ENCODE measurements at regions not wholly inside any gene's neighbourhood (a gene's known extent, or its start where the extent isn't known, plus 50 kb on each side); places are given as distances from the start of the nearest gene placed in this dataset.

DNA sequence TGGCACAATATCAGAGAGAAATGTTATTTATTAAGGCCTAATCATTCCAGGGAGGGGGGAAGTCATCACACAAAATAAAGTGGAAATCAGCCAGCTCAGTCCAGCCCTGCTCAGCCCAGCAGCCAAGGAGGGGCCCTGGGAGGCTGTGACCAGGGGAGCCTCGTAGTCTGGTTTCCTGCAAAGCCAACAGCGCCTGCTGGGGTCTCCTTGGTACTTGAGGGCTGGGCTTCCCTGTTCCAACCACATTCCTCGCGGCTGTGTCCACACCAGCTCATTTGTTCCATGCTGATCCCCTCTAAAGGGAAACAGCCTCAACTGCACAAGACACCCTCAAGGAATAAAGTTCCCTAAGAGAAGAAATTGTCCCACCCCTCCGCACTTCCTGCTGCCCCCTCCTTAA is 154.0 kb downstream of the TMEM132E start:
- no peak for DNase-seq

DNA sequence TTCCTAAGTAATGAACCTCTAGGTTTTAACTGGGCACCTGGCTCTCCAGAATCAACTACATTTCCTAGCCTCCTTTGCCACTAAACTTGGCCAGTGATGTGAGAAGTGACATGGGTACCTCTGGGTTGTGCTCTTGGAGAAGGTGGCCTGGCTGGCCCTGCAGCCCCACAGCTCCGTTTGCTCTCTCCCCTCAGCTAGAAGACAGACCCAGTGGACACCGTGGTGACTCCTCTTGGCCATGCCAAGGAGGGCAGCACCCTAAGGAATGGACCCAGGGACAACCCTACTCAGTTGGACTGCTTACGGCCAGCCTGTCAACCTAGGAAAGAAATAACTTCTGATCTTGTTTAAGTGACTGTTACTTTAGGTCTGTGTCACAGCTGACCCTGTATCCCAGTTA is 151.4 kb downstream of the TMEM132E start:
- DNase-seq = no peak

DNA sequence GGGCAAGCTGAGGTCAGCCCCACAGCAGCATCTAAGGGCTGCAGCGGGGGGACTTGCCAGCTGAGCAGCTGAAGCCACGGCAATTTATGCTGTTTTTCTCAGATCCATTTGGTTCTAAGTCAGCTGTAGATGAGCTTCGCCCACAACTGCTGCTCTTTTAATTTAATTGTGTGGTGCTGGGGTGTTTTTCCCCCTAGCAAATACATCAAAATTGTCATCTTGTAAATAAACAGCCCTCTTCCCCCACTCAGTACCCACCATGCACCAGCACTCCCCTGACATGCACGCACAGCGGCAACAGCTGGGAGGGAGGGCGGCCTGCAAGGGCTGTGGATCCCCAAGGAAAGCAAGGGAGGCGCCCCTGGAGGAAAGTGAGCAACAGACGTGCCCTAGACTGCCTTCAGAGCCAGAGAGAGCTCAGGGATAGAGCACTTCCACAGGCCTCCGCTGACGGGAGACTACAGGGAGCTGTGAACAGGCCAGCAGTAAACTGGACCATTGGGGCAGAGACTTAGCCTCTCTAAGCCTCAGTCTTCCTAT is 149.5 kb downstream of the TMEM132E start:
- DNase-seq = no peak

DNA sequence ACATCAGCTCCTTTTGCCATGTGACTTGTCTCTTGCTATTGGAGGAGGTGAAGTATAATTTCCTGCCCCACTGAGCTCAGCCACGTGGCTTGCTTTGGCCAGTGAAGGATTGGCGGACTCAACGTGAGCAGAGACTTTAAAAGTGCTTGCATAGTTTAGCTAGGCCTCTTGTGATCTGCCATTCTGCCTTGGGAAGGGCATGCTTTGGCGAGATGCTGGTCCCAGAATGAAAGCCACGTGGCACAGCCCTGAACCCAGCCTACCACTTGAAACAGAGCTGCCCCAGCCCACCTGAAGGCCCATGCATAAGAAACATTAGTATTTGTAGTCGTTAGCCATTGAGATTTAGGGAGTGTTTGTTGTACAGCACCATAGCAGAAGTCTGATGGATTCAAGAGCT is 148.2 kb downstream of the TMEM132E start:
- DNase-seq = no peak

DNA sequence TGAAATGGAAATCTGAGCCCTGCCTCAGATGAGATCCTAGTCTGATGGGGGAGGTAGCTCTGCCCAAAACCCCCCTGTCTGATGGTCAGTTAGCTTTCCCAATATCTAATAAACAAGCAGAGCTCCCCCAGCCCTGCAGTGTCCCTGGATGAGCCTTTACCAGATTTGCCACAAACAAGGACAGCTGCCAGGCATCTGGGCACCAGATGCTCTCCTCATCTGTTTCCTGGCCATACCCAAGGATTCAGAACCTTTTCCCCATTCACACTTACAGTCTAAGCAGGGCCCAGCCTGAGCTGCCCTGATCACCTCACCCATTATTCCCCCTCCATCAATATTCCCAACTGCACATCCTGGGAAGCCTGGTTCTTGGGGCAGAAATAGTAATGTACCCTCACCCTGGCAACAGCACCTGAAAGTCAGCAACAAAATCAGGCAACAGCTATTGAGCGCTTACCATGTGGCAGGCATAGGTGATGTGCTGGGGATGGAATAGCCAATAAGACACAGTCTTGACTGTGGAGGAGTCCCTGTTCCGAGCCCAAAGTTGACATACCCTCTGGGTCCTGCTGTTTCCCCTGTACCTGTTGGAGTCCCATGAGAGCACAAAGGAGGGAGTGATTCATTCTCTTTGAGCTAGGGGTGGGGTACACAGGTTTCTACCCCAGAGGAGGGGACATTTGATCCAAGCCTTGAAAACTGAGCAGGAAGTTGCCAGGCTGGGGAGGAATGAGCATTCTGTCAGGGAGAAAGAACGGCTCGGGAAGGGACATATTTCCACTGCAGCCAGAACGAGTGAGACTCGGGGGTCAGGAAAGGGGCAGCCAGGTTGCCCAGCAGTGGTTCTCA is 147.4 kb downstream of the TMEM132E start:
- no peak for DNase-seq

DNA sequence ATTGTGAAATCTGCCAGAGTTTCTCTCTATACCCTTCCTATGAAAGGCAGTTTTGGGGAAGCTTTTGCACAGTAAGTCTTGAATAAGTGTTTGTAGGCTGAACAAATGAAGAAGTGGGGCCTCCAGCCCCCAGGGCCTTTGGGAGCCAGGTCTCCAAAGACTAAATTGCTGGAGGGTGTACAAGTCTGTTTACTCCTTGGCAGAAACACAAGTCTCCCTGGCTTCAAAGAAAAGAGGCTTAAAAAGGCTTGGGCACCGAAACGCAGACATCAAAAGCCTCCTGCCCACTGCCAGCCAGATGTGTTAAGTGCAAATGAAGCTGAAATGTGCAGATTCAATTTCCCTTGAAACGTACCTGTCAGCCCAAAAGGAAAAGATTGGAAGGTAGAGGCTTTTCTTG is 146.3 kb downstream of the TMEM132E start:
- no peak for DNase-seq

DNA sequence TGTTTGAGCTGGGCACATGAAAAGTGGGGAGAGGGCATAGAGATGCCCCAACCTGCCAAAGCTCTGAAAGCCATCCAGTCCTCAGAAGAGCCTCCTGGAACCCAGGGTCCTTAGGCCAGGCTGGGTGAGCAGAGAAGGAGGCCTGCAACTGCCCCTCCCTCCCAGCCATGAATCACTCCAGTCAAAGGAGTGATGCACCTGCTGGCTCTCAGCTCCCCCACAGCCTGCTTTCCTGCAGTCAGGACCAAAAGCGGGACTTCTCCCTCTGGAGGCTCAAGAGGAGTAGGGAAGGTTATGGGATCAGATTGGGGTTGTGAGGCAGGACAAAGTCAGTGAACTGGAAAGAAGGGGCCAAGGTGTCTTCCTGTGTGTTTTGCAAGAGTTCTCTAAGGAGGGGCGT is 145.6 kb downstream of the TMEM132E start:
- DNase-seq = no peak

DNA sequence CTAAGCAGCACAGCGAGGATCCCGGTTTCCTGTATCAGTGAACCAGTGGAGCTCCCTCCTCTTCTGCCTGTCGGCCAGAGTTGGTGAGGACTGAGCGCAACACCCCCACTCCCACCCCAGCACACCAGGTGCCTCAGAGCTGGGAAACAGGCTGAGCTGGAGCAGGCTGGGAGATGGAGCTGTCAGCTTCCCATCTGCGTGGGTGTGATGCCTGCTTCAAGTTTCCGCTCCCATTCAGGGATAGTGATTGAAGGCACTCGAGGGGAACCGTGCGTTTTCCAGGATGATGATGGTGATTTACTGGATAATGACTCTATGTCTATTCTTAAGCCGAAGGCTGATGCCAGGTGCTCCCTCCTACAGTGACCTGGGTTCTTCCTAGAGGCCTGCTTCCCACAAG is 144.5 kb downstream of the TMEM132E start:
- no peak for DNase-seq

DNA sequence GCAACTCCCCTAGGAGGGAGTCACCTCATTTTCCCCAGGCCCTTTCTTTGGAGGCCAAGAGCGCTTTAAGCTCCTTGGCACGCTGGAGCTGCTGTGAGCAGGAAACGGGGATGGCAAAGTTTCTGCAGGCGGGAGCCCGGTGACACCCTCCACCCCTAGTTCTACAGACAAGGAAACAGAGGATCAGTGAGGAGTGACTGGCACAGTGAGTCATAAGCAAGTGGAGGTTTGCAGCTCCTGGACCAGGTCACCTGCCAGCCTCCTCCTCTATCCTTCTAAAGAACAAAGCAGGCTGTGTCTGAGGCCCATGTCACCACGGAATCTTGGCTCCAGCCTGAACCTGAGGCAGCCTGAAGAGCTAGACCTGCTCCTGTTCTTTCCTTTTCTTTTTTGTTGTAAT is 141.9 kb downstream of the TMEM132E start:
- no peak for DNase-seq

DNA sequence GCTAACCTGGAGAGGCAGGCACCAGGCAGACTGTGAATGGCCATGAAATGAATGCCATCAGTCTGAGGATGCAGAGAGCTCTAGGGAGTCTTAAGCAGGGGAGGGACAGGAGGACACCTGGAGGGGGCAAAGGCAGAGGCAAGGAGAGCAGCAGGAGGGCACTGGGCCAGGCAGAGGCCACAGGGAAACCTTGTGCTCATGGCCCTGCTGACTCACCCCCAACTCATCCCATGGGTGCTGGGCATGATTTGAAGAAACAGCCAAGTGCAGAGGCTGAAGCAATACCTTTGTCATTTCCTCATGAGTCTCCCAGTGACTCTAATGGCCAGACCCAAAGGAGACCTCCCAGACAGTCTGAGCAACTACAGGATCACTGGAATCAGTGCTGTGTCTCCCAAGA is 141.4 kb downstream of the TMEM132E start:
- no peak for DNase-seq

DNA sequence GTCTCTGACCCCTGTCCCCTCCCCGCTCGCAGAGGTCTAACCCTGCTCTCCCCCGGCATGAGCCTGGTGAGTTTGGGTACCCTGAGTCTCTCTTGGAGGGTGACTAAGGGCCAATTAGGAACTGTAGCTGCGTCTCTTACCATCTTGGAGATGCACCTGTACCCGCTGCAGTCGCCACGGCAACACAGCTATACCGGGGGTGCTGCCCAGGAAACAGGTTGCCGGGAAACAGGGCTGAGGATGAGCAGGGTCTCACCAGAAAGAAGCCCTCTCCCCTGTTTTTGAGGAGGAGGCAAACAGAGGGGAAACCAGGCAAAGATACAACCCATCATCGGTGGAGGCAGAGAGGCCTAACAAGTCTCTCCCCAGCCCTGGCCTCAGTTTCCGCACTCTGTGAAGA is 140.2 kb downstream of the TMEM132E start:
- DNase-seq = no peak

DNA sequence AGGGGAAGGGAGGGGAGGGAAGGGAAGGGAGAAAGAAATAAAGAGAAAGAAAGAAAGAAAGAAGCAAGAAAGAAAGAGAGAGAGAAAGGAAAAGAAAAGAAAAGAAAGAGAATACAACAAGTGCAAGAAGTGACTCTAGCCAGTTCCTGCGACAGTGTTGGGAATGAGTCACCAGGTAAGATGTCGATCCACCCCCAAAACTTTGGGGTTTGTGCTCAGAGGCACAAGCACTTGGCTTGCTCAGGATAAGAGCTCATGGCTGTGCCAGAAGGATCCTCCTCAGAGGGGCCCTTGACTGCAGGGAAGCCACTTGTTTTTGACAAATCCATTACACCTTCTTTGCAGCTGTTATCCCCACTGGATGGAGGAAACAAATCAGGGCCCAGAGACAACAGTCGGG is 137.7 kb downstream of the TMEM132E start:
- DNase-seq = no peak

DNA sequence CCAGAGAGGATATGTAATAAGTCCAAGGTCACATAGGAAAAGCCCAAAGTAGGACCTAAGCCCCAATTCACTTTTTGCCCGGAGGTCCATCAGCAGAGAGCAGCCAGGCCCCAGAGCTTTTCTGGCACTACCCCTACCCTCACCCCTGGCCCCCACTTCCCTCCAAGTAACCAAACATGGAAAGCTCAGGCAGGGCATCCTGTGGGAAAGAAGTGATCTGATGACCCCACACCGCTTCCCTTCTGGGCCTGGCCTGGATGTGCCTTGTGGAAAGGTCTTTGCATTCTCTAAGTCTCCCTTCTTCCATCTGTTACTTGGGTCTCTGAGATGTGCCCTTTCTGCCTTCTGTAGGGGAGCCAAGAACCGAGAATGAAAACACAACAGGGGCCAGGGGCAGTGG is 136.9 kb downstream of the TMEM132E start:
- DNase-seq = no peak

DNA sequence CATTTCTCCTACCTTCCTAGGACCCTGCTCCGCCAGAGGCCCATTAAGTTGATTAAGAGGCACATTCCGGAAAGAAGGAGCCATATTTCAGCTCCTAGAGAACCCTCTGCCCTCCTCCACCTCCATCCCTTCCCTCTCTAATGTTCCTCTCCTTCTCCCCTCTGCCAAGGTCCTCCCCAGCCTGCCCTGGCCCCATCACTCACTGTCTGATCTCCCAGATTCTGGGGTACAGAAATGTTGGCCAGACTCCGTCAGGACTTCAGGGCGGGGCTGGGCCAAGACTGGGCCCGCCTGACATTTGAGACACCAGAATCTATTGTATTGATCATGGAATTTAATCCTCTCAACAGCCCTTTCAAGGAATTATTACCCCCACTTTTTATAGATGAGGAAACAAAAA is 136.1 kb downstream of the TMEM132E start:
- no peak for DNase-seq

DNA sequence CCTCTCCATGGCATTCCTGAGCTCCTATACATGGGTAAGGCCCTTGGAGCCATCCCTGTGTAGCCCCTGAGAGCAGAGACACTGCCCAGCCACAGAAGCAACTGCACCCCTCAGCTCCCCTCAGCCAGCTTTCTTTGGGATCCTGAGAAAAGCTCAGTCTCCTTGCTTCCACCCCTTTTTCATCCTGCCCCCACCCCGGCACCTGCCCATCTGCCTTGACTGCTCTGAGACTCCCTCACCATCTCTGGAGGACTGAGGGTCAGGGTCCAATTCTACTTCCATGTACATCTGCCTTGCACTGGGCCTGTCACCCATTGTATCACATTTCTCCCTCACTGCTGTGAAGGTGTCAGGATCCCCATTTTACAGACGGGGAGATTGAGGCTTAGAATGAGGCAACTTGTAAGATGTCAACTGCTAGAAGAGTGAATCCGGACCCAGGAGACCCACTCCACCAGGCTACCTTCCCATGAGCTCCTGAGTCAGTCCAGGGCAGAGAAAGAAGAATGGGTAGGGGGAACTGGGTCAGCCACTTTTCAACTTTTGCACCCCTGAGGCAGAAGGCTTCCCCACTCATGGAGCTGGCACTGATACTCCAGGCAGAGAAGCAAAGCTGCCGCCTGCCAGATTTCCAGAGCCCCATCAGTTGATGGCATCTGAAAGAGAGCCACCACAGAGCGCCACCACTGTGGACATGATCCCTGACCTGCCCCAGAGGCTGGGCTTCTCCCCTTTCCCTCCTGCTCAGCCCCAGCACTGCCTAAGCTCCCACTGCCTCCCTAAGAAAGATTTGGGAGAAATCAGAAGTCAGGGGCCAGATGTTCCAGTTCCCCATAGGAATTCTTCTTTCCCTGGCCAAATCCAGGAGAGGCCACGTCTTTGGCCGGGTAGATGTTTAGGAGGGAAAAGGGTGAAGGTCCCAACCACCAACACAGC is 135.4 kb downstream of the TMEM132E start:
- DNase-seq = no peak

DNA sequence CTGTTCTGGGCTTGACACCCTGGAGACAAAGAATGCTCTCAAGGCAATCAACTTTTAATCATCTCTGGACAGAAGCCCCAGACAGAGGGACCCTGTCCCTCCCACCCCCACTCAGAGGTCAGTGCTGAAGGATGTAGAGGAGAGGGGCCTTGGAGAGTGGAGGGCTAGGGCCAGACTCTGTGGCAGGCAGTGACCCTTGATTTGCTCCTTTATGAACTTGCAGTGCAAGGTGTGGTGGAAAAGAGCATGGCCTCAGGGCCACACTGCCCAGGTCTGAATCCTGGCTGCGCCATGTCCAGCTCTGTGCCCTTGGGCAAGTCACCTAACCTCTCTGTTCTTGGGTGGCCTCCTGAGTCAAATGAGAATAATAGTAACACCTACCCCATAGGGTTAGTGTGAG is 134.3 kb downstream of the TMEM132E start:
- no peak for DNase-seq

DNA sequence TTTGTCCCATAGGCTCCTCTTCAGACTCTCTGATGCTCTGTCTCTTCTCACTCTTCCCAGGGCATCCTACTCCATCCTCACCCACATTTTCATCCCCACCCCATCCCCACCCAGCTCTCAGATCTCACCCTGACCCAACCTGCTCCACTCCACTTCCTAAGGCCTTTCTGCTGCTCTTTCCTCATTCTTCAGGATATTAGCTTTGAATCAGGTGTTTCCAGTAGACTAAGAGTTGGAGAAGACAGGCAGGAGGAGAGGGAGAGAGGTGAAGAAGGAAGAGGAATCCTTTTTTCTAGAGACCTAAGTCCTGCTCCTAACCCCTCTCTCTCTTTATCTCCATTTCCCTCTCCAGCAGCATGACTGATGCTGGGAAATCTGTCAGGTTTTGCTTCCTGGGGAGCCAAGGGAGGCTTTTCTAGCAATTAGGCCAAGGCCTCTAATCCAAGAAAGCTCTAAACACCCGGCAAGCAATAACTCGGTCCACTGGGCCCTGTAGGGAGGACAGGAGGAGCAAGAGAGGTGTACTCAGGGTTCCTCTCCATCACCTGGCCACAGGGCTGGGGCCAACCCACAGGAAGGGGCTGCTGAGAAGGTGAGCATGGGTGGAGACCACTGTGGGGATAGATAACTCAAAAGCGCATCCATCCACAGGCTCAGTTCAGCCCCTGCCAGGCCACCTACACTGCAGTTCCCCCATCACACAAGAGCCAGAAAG is 133.3 kb downstream of the TMEM132E start:
- no peak for DNase-seq

DNA sequence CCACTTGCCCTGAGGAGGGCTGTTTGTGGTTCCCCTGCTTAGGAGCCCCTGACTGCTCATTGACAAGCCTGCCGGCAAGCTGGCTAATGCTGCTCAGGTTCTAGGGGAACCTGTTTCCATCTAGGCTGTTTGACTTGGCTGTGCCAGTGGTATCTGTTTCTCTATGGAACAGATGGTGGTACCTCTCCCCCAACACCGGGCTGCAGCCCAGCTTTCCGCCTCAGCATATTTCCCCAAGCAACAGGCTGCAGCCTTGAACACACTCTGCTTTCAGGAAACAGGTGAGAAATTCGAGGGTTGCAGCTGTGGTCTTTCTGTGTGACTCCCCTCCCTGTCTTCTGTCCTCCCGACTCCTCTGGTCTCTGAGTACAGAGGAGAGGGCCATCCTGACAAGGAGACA is 132.3 kb downstream of the TMEM132E start:
- DNase-seq = no peak

DNA sequence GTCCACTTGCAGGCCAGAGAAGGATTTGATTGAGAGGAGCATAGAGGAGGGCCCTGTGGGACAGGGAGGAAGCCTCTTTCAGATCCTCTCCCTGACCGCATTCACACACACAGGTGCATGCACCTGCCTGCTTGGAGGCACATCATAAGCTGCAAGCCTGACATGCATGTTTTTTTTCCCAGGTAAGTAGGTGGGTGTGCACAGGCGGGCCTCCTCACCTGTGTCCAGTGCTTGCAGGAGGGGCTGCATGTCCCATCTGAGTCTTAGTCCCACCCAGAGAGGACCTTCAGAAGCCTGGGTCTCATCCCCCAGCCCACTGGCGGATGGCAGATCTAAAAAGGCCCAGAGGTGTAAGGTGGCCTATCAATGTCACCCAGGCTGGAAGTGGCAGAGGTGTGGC is 130.8 kb downstream of the TMEM132E start:
- no peak for DNase-seq

DNA sequence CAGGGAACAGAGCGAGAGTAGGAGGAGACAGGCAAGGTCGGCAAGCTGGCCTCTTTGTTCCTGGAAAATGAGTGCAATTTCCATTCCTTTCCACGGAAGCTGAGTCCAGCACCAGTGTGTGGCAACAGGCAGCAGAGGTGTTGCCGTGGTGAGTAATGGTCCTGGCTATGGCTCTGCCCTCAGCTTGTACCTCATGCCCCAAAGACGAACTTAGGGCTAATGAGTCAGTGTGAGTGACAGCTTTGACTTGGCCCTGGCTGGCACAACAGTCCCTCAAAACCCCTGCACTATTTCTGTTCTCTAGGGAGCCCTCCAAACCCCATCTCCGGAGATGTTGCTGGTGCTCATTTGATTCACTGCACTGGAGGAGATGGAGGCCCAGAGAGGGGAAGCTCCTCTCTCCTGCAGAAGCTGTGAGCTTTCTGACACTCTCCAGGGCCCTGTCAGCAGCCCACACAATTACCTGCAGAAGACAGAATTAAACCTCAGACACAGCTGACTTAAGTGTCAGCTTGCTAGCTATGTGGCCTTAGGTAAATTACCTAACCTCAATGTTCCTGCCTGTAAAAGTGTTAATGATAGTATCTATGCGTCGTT is 129.9 kb downstream of the TMEM132E start:
- no peak for DNase-seq

DNA sequence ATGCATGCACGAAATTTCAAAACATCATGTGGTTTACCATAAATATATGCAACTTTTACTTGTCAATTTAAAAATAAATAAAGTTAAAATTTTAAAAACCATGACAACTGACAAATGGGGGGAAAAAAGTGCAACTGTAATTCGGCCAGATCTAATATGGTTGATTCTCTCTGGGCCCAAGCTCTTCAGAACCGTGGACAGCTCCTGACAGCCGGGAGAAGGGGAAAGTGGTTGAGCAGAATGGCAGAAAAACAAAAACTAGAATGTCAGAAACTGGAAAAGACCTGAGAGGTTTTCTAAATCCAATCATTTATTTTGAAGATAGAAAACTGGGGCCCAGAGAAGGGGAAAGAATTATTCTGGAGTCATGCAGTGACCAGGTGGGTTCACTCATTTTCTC is 126.6 kb downstream of the TMEM132E start:
- DNase-seq = peak; percentile 25 to 29

DNA sequence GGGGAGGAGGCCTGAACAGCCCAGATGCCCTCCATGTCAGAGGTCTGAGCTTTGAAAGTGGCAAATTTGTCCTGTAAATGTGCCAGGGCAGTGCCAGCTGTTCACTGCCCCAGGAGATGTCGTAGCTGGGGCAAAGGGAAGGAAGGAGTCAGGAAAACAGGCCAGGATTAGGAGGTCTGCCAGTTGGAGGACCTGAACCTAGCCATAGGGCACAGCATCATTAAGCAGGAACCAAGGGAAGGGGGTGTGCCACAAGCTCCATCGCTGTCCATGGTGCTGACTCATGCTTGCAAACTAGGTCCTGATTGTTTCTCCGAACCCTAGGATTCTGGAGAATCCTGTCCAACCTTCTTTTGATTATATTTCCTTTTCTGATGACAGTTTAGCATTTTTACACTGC is 124.2 kb downstream of the TMEM132E start:
- DNase-seq = peak; percentile 25 to 50

DNA sequence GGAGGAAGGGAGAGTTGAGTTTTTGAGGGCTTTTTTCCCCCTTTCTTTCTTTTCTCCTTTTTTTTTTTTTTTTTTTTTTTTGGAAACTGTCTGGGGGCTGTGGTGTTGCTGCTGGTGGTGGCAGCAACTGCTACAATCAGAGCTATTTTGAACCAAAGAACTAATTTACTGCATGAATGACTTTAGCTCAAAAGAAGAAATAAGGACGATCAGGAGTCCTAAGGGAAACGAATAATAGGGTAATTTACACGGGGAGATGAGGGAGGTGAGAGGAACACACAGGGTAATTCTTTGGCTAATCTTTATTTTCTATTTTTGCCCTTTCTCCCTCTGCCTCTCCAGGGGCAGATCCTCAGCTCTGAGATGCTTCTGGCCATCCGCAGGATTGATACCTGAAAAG is 119.8 kb downstream of the TMEM132E start:
- DNase-seq = no peak

Data from AML-193 (cell line).